Lower leg skin (tissue), 4 donors: ENCODE measurements at regions not wholly inside any gene's neighbourhood (a gene's known extent, or its start where the extent isn't known, plus 50 kb on each side); places are given as distances from the start of the nearest gene placed in this dataset.

Source experiments
- DNase-seq, 2 donors: peaks; one replicate each; pipeline ENCODE4 v3.0.0-alpha.2; 2019; ENCODE audit warnings: low spot score in 2 of 2
- H3K4me3 ChIP-seq: fragments of 200-600 bp; sonication (generic); 2 replicates; pipeline ENCODE4 v1.5.1; 2017; ENCODE audit warnings: mild to moderate bottlenecking, low read depth; ENCODE audit not compliant: poor library complexity, severe bottlenecking
- POLR2A ChIP-seq, 2 donors: fragments of 450-650 bp; IDR thresholded peaks; one replicate each; pipeline ENCODE4 v1.6.1; 2016 to 2017; ENCODE audit warnings: antibody characterized with exemption in 2 of 2, mild to moderate bottlenecking in 1 of 2, moderate library complexity in 1 of 2
- WGBS, 2 donors: methylation state at CpG; one replicate each; pipeline ENCODE4 v1.1.5; 2018; 5-methylcytosine and 5-hydroxymethylcytosine counted together
- intact Hi-C: fragments of 100-400 bp; cut with DNase I; formaldehyde crosslinking; loops from one replicate; pipeline ENCODE4 v1.15.0; 2023; ENCODE audit warnings: low total_unique reads
- TF ChIP-seq, protein P1 (sequence below), 3 donors: fragments of 450-650 bp; IDR thresholded peaks; one replicate each; pipeline ENCODE4 v1.5.1; 2016; ENCODE audit warnings: antibody characterized with exemption in 3 of 3, mild to moderate bottlenecking in 3 of 3, moderate library complexity in 2 of 3

DNA sequence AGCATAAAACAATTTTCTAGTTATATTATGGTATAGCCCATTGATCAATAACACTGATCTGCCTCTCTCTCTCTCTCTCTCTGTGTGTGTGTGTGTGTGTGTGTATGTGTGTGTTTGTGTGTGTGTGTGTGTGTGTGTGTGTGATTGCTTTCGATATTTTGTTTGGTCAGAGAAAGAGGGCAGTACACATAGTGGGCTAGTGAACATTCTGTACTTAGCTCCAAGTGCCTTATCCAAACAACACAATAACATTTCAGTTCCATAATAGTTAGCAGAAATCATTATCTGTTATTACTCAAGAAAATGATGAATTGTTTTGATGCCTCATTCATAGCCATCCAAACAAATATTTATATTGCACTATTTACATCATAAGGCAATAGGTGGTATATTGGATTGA lies 979.1 kb upstream of the CITED2 start:
- intact Hi-C loops = no loop called here
- DNase-seq = no peak
- TF ChIP-seq, protein P1, sequence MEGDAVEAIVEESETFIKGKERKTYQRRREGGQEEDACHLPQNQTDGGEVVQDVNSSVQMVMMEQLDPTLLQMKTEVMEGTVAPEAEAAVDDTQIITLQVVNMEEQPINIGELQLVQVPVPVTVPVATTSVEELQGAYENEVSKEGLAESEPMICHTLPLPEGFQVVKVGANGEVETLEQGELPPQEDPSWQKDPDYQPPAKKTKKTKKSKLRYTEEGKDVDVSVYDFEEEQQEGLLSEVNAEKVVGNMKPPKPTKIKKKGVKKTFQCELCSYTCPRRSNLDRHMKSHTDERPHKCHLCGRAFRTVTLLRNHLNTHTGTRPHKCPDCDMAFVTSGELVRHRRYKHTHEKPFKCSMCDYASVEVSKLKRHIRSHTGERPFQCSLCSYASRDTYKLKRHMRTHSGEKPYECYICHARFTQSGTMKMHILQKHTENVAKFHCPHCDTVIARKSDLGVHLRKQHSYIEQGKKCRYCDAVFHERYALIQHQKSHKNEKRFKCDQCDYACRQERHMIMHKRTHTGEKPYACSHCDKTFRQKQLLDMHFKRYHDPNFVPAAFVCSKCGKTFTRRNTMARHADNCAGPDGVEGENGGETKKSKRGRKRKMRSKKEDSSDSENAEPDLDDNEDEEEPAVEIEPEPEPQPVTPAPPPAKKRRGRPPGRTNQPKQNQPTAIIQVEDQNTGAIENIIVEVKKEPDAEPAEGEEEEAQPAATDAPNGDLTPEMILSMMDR (IDR thresholded peaks at IDR 0.05) = no peak
- no peak for TF ChIP-seq POLR2A (IDR thresholded peaks at IDR 0.05)
- no peak overlapping the region for H3K4me3 ChIP-seq
- 86 to 89% methylated on average over 1 of the region's 1 CpG for WGBS, 2 donors

DNA sequence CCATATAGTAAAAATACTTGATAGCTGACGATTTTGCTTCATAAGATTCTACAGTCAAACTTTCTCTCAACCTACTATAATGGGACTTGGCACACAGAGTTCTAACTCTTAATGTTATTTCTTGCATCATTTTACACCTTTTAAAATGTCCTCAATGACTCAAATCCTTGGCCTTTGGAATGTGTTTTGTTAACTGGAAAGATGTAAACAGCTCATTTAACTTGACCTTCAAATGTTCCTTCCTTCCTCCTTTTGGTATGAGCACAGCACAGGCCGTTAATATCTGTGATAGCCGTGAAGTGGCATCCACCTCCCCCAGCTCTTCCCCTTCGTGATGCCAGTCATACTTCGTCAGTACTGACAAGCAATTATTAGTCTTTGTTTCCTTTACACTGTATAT lies 972.0 kb upstream of the CITED2 start:
- DNase-seq = no peak
- TF ChIP-seq POLR2A (IDR thresholded peaks at IDR 0.05) = no peak
- TF ChIP-seq, protein P1 (IDR thresholded peaks at IDR 0.05) = no peak
- intact Hi-C loops = no loop called here
- H3K4me3 ChIP-seq = no peak overlapping the region
- 71 to 76% methylated on average over 5 of the region's 5 CpGs for WGBS, 2 donors

DNA sequence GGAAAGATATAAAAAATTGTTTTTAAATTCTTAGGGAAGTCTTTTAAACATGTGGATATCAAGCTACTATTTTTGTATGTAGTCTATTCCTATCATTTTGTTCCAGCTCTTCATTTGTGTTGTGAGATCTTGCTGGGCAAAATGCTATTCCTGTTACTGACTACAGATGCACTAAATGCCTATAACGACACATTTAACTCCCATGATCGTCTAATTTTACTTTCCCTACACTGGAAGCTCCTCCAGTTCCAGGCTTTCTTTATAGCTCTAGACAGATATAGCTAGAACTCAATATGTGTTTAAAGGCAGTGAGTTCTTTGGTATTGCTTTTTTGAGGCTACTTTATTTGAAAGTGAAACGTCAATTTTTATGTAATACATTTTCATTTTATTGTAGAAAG lies 971.5 kb upstream of the CITED2 start:
- DNase-seq = no peak
- TF ChIP-seq, protein P1 (IDR thresholded peaks at IDR 0.05) = no peak
- no peak for TF ChIP-seq POLR2A (IDR thresholded peaks at IDR 0.05)
- intact Hi-C loops = no loop called here
- 74 to 82% methylated on average over 3 of the region's 3 CpGs for WGBS, 2 donors
- H3K4me3 ChIP-seq = no peak overlapping the region

DNA sequence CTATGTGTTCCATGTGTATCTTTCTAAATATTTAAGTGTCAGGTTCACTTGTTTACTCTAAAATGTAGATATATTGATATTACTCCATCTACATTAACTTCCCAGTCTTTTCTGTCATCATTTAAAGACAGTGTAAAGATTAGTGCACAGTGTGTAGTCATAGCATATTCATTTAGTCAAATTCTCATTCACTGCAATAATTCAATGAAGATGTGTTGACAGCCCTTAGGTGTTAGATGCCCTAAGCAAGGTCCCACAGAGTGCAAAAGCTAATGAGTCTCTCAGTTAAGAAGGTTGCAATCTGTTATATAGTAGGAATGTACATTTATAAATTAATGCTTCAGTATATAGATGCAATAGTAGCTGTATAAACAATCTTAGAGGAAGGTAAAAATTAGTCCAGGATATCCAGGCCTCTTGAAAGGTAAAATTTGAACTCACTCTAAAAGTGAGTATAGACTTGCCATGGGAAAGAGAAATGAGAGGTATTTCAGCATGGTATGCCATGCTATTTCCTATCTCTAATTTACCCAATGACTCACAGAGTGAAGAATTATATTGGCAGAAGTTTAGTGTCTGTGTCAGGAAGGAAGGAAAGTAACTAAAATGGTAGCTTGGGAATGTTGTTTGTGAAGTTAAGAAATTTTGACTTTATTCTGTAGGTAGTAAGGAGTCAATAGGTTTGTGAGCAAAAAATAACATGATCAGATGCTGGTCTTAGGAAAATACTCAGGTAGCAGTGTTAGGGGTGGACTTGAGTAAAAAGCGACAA lies 969.9 kb upstream of the CITED2 start:
- no peak for DNase-seq
- TF ChIP-seq, protein P1 (IDR thresholded peaks at IDR 0.05) = no peak
- TF ChIP-seq POLR2A (IDR thresholded peaks at IDR 0.05) = no peak
- H3K4me3 ChIP-seq = no peak overlapping the region
- intact Hi-C loops = no loop called here
- WGBS, 2 donors = 83 to 95% methylated on average over 1 of the region's 1 CpG

DNA sequence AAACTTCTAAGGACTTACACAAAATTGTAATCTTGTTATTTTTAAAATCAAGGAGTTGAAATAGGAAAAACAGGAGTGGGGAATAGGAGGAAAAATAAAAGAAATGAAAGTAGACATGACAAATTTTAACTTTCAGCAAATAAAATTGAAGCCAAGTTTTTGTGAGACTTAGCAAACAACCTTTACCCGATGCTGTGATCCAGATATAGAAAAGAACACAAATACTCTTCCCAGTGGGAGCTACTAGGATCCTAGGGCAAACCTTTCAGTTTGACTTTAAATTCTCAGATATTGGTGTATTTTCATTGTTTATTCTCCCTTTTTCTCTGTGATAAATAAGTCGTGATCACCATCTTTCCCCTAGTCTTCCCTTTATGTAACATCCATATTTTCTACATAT lies 968.7 kb upstream of the CITED2 start:
- H3K4me3 ChIP-seq = no peak overlapping the region
- WGBS, 2 donors = 79 to 86% methylated on average over 2 of the region's 2 CpGs
- intact Hi-C loops = no loop called here
- no peak for TF ChIP-seq POLR2A (IDR thresholded peaks at IDR 0.05)
- TF ChIP-seq, protein P1 (IDR thresholded peaks at IDR 0.05) = no peak
- no peak for DNase-seq

DNA sequence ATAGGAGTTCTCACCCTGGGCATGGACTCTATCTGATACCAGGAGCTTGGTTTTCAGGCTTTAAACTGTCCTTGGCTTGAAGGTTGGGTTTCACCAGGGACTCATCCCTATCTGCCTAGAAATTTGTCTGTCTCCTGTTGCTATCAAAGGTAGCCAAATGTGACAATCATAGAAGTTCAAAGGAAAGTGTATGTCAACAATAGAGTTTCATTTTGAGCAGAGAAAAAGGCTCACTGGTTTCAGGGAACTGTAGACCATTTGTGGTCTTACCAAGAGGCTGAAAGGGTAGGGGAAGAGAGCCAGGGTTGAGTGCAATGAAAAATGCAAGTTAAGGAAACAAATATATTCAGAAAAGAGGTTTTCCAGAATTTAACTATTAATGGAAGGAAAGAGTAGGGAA lies 966.8 kb upstream of the CITED2 start:
- no peak for TF ChIP-seq POLR2A (IDR thresholded peaks at IDR 0.05)
- TF ChIP-seq, protein P1 (IDR thresholded peaks at IDR 0.05) = no peak
- no peak for DNase-seq
- H3K4me3 ChIP-seq = no peak overlapping the region
- intact Hi-C loops = no loop called here
